ENCODE measurements at regions not wholly inside any gene's neighbourhood (a gene's known extent, or its start where the extent isn't known, plus 50 kb on each side); places are given as distances from the start of the nearest gene placed in this dataset.

- peak; percentile 46; the same call in 1 of the 2 replicates for TF ChIP-seq GATA2 (IDR thresholded peaks at IDR 0.05; ENCODE audit: low read depth, low read length)
- TF ChIP-seq GATA3 (IDR thresholded peaks at IDR 0.05; ENCODE audit: low read depth, low read length), result no peak
These were observed 269.8 kb downstream of the SYK start for GRCh38 chr9:91071184-91071990.

All from SH-SY5Y (cell line).